ENCODE measurements at regions not wholly inside any gene's neighbourhood (a gene's known extent, or its start where the extent isn't known, plus 50 kb on each side); places are given as distances from the start of the nearest gene placed in this dataset.
"Not testable (repeated sequence)": the region's sequence is repeated elsewhere in the genome, so short reads cannot be mapped to it uniquely, and the experiment has no call there.

GRCh38 chr13:44848920-44849676, 140.2 kb downstream of the NUFIP1 start:
- Histone ChIP-seq H3K27me3 (ENCODE audit: control insufficient read depth in 1 of 2, insufficient read depth in 2 of 2, low read length in 2 of 2) (no peaks in the 10 kb centered on the region), H3K9ac (ENCODE audit: insufficient read depth, low read depth, low read length) (no peak overlapping the region), H4K20me1 (ENCODE audit: insufficient read depth, low read length) (no peaks in the 10 kb centered on the region), H3K4me1 (ENCODE audit: insufficient read depth, low read length) (peaks cover 25% of the 10 kb centered on the region), H3K4me2 (ENCODE audit: low read depth, low read length) (no peak overlapping the region), H3K36me3 (replicated peaks in 1 of 2; ENCODE audit: control insufficient read depth in 1 of 2, insufficient read depth in 2 of 2, low read length in 2 of 2) (no peaks in the 10 kb centered on the region), H2AFZ (ENCODE audit: low read length) (no peak overlapping the region), H3K79me2 (ENCODE audit: insufficient read depth, low read length) (no peaks in the 10 kb centered on the region), H3K9me3 (ENCODE audit: low read length) (no peaks in the 10 kb centered on the region), H3K27ac (ENCODE audit: extremely low read length, insufficient read depth, low read length) (no peak overlapping the region), H3K4me3 (replicated peaks in 1 of 3; ENCODE audit: insufficient read depth in 1 of 3, low read depth in 2 of 3, low read length in 3 of 3) (no peak overlapping the region)
- in situ Hi-C loops (cut with HindIII; ENCODE audit: extremely low pct_ligation_motif_present, low pct_unique_long_range_greater_than_20kb) (no loop called here), intact Hi-C loops (cut with micrococcal nuclease; ENCODE audit: unreplicated experiment) (no loop called here)
- DNase-seq (ENCODE audit: low spot score) = no peak
- TF ChIP-seq ZNF550 (CRISPR knock-in tag; IDR thresholded peaks at IDR 0.05; ENCODE audit: borderline replicate concordance) (no peak), TBX3 (IDR thresholded peaks at IDR 0.05; ENCODE audit: borderline replicate concordance) (no peak), RFX1 (IDR thresholded peaks at IDR 0.05) (peak; percentile 18; the same call in 1 of the 2 replicates), SP2 (CRISPR knock-in tag; IDR thresholded peaks at IDR 0.05) (no peak)
- TF ChIP-seq, protein P1, sequence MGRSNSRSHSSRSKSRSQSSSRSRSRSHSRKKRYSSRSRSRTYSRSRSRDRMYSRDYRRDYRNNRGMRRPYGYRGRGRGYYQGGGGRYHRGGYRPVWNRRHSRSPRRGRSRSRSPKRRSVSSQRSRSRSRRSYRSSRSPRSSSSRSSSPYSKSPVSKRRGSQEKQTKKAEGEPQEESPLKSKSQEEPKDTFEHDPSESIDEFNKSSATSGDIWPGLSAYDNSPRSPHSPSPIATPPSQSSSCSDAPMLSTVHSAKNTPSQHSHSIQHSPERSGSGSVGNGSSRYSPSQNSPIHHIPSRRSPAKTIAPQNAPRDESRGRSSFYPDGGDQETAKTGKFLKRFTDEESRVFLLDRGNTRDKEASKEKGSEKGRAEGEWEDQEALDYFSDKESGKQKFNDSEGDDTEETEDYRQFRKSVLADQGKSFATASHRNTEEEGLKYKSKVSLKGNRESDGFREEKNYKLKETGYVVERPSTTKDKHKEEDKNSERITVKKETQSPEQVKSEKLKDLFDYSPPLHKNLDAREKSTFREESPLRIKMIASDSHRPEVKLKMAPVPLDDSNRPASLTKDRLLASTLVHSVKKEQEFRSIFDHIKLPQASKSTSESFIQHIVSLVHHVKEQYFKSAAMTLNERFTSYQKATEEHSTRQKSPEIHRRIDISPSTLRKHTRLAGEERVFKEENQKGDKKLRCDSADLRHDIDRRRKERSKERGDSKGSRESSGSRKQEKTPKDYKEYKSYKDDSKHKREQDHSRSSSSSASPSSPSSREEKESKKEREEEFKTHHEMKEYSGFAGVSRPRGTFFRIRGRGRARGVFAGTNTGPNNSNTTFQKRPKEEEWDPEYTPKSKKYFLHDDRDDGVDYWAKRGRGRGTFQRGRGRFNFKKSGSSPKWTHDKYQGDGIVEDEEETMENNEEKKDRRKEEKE (IDR thresholded peaks at IDR 0.05) = no peak
- 39% methylated on average over 11 of the region's 11 CpGs for WGBS (ENCODE audit: low lambda C conversion rate)
- CTCF ChIA-PET (ENCODE audit: low intra/inter-chr PET ratio, low total read pairs) = no interaction called here
- POLR2A ChIA-PET = no interaction called here
- FAIRE-seq = no peak
- BruUV-seq (replicated peaks) = no TSS peak
- ATAC-seq = no peak

DNA sequence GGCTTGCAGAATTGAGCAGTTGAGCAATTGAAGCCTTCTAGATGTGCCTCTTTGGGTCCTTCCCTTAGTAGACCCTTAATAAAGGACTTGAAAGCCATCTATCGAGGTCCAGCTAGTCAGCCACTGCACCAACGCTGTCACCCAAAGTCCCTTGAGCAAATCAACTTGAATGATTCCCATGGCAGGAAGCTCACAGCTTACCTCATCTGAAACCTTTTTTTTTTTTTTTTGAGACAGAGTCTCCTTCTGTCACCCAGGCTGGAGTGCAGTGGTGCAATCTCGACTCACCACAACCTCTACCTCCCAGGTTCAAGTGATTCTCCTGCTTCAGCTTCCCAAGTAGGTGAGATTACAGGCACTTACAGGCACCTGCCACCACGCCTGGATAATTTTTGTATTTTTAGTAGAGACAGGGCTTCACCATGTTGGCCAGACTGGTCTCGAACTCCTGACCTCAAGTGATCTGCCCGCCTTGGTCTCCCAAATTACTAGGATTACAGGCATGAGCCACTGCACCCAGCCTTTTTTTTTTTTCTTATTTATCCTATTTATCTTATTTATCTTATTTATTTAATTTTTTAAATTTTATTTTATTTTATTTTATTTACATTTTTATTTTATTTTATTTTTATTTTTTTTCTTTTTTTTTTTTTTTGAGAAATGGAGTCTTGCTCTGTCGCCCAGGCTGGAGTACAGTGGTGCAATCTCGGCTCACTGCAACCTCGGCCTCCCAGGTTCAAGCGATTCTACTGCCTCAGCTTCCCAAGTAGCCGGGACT, 143.8 kb downstream of the NUFIP1 start:
- H2AFZ ChIP-seq (ENCODE audit: low read length); H3K9ac ChIP-seq (ENCODE audit: insufficient read depth, low read depth, low read length); H4K20me1 ChIP-seq (ENCODE audit: insufficient read depth, low read length); BruUV-seq (replicated peaks); H3K79me2 ChIP-seq (ENCODE audit: insufficient read depth, low read length); CTCF ChIA-PET (ENCODE audit: low intra/inter-chr PET ratio, low total read pairs); in situ Hi-C loops (cut with HindIII; ENCODE audit: extremely low pct_ligation_motif_present, low pct_unique_long_range_greater_than_20kb); H3K4me1 ChIP-seq (ENCODE audit: insufficient read depth, low read length); DNase-seq (ENCODE audit: low spot score); H3K36me3 ChIP-seq (replicated peaks in 1 of 2; ENCODE audit: control insufficient read depth in 1 of 2, insufficient read depth in 2 of 2, low read length in 2 of 2); H3K27ac ChIP-seq (ENCODE audit: extremely low read length, insufficient read depth, low read length); FAIRE-seq; H3K27me3 ChIP-seq (ENCODE audit: control insufficient read depth in 1 of 2, insufficient read depth in 2 of 2, low read length in 2 of 2); ATAC-seq; H3K4me2 ChIP-seq (ENCODE audit: low read depth, low read length); H3K9me3 ChIP-seq (ENCODE audit: low read length); POLR2A ChIA-PET; intact Hi-C loops (cut with micrococcal nuclease; ENCODE audit: unreplicated experiment); H3K4me3 ChIP-seq (replicated peaks in 1 of 3; ENCODE audit: insufficient read depth in 1 of 3, low read depth in 2 of 3, low read length in 3 of 3): not testable (repeated sequence)
- WGBS (ENCODE audit: low lambda C conversion rate) = 61% methylated on average over 11 of the region's 11 CpGs
